ENCODE measurements at regions not wholly inside any gene's neighbourhood (a gene's known extent, or its start where the extent isn't known, plus 50 kb on each side); places are given as distances from the start of the nearest gene placed in this dataset.

- TF ChIP-seq CTCF (conservative IDR thresholded peaks at IDR 0.05): no peak
- no peak for DNase-seq (ENCODE audit: extremely low spot score, unreplicated experiment)
- Mint-ChIP-seq H3K27me3 (no peaks in the 10 kb centered on the region), H3K27ac (no peak overlapping the region), H3K4me1 (ENCODE audit: unreplicated experiment) (no peaks in the 10 kb centered on the region), H3K9me3 (no peaks in the 10 kb centered on the region), H3K4me3 (no peak overlapping the region), H3K36me3 (no peaks in the 10 kb centered on the region)
Observed at GRCh38 chr6:67535946-67536345, 1099.1 kb upstream of the ADGRB3 start.

- Mint-ChIP-seq H3K27me3 (no peaks in the 10 kb centered on the region), H3K4me1 (ENCODE audit: unreplicated experiment) (no peaks in the 10 kb centered on the region), H3K9me3 (no peaks in the 10 kb centered on the region), H3K27ac (no peak overlapping the region), H3K4me3 (no peak overlapping the region), H3K36me3 (no peaks in the 10 kb centered on the region)
- TF ChIP-seq CTCF (conservative IDR thresholded peaks at IDR 0.05): no peak
- no peak for DNase-seq (ENCODE audit: extremely low spot score, unreplicated experiment)
Observed at GRCh38 chr6:67506352-67506751, 1128.7 kb upstream of the ADGRB3 start.

GRCh38 chr6:67501755-67502154 is 1133.3 kb upstream of the ADGRB3 start:
- DNase-seq (ENCODE audit: extremely low spot score, unreplicated experiment): no peak
- no peak for TF ChIP-seq CTCF (conservative IDR thresholded peaks at IDR 0.05)
- Mint-ChIP-seq H3K27me3 (no peaks in the 10 kb centered on the region), H3K27ac (no peak overlapping the region), H3K36me3 (no peaks in the 10 kb centered on the region), H3K4me1 (ENCODE audit: unreplicated experiment) (no peaks in the 10 kb centered on the region), H3K4me3 (no peak overlapping the region), H3K9me3 (no peaks in the 10 kb centered on the region)

- DNase-seq (ENCODE audit: extremely low spot score, unreplicated experiment): no peak
- H3K4me3 Mint-ChIP-seq: no peak overlapping the region
- no peaks in the 10 kb centered on the region for H3K27me3 Mint-ChIP-seq
- no peak for TF ChIP-seq CTCF (conservative IDR thresholded peaks at IDR 0.05)
- H3K4me1 Mint-ChIP-seq (ENCODE audit: unreplicated experiment): no peaks in the 10 kb centered on the region
- no peaks in the 10 kb centered on the region for H3K36me3 Mint-ChIP-seq
- no peaks in the 10 kb centered on the region for H3K9me3 Mint-ChIP-seq
- no peak overlapping the region for H3K27ac Mint-ChIP-seq
Observed at GRCh38 chr6:67497749-67498148, 1137.3 kb upstream of the ADGRB3 start.

GRCh38 chr6:67496191-67496590 is 1138.9 kb upstream of the ADGRB3 start:
- no peak for TF ChIP-seq CTCF (conservative IDR thresholded peaks at IDR 0.05)
- no peaks in the 10 kb centered on the region for H3K27me3 Mint-ChIP-seq
- no peaks in the 10 kb centered on the region for H3K36me3 Mint-ChIP-seq
- H3K9me3 Mint-ChIP-seq: no peaks in the 10 kb centered on the region
- no peak overlapping the region for H3K4me3 Mint-ChIP-seq
- no peaks in the 10 kb centered on the region for H3K4me1 Mint-ChIP-seq (ENCODE audit: unreplicated experiment)
- no peak for DNase-seq (ENCODE audit: extremely low spot score, unreplicated experiment)
- no peak overlapping the region for H3K27ac Mint-ChIP-seq

- DNase-seq (ENCODE audit: extremely low spot score, unreplicated experiment): no peak
- Mint-ChIP-seq H3K9me3 (no peaks in the 10 kb centered on the region), H3K36me3 (no peaks in the 10 kb centered on the region), H3K27ac (no peak overlapping the region), H3K4me3 (no peak overlapping the region), H3K4me1 (ENCODE audit: unreplicated experiment) (no peaks in the 10 kb centered on the region), H3K27me3 (no peaks in the 10 kb centered on the region)
- no peak for TF ChIP-seq CTCF (conservative IDR thresholded peaks at IDR 0.05)
Observed at GRCh38 chr6:67493682-67494081, 1141.4 kb upstream of the ADGRB3 start.
